GM12873 (cell line): ENCODE measurements at regions not wholly inside any gene's neighbourhood (a gene's known extent, or its start where the extent isn't known, plus 50 kb on each side); places are given as distances from the start of the nearest gene placed in this dataset.

Source experiments
- CTCF ChIP-seq: IDR thresholded peaks from 2 replicates; pipeline ENCODE4 v1.5.1; 2012; ENCODE audit warnings: low read depth, mild to moderate bottlenecking, moderate library complexity, low read length, control low read depth; ENCODE audit not compliant: insufficient read depth; ENCODE audit errors: missing control alignments

DNA sequence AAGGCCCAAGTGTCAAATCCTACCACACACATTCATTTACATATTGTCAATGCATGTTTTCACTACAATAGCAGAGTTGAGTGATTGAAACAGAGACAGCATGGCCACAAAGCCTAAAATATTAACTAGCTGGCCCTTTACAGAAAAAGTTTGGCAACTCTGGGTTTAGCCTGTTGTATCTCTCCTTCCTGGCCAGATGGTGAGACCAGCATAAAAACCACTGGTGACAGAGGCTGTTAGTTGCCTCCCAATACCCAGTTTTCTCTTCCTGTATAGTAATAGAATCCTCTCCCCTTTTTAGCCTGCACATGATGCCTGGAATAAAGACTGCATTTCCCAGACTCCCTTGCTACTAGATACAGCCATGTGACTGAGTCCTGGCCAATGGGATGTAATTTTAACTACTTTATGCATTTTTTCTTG lies 100.0 kb upstream of the TAB2 start:
- TF ChIP-seq CTCF: no peak

DNA sequence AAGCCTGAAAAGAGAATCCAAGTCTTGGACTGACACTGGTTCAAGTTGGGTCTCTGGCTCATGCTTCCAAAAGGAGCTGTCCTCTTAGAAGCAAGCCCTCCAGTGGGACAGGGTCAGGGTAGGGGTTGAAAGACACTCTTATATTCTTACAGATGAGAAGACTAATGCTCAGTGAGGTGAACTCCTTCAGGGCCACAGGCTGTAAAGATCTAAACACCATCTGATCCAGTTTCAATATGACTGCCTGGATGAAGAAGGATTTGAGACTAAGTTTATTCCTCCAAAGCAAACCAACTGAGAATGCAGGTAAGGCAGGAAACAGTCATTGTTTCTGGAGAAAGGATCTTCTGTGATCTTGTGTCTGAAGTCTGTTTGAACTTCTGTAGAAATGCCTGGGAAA lies 99.0 kb upstream of the TAB2 start:
- no peak for TF ChIP-seq CTCF

DNA sequence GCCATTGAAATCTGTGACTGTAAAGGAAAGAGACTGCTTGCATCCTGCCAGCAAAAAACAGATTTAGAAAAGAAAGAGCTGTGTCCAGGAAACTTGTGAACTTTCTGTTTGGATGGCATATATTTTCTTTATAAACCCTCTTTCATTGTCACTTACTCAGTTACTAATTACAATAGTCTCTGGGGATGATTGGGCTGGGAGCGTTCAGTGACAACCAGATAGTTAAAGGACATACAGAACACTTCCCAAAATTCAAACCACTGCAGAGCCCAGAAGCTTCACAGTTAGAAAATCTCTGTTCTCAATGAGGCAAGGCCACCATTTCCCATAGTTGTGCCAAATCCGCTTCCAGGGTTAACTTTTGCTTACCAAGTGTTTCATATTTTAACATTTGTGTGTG lies 98.6 kb upstream of the TAB2 start:
- TF ChIP-seq CTCF: no peak

- no peak for TF ChIP-seq CTCF
Observed at GRCh38 chr6:149220882-149221773, 96.4 kb upstream of the TAB2 start.

- TF ChIP-seq CTCF: no peak
Observed at GRCh38 chr6:149221774-149222070, 95.8 kb upstream of the TAB2 start.

GRCh38 chr6:149223120-149223903 lies 94.2 kb upstream of the TAB2 start:
- no peak for TF ChIP-seq CTCF

DNA sequence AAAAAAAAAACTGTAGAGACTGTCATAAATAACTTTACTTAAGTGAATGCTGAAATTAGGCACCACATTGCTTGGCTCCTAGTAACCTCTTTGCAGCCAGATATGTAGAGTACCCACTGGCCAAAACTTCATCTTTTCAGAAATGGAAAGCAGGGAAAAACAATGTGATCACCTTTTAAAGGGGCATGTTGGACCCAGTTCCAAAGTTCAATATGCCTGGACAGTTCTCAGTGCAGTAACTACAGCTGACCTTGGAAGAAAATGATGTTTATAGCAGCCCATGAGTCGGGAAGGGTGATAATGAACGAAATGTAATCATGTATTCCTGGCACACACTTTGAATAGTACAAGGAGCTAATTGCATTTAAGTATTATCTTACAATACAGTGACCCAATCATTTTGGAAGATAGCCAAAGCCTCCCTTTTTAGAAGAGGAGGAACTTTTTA lies 93.6 kb upstream of the TAB2 start:
- TF ChIP-seq CTCF: no peak
